HG02840 (cell line): ENCODE measurements at regions not wholly inside any gene's neighbourhood (a gene's known extent, or its start where the extent isn't known, plus 50 kb on each side); places are given as distances from the start of the nearest gene placed in this dataset.
A peak's percentile ranks its signal among the peaks of the same experiment; 100 is the strongest.
"Not testable (repeated sequence)": the region's sequence is repeated elsewhere in the genome, so short reads cannot be mapped to it uniquely, and the experiment has no call there.

ENCODE experiments used
- ATAC-seq: cut with Tn5 transposase; IDR thresholded peaks from one replicate; pipeline ENCODE4 v1.9.1; 2021; ENCODE audit warnings: mild to moderate bottlenecking, moderate library complexity, moderate number of reproducible peaks; ENCODE audit not compliant: unreplicated experiment, low FRiP score

GRCh38 chr9:97772145-97772544 lies 75.0 kb upstream of the XPA start:
- no peak for ATAC-seq

GRCh38 chr9:97773091-97773490 lies 76.0 kb upstream of the XPA start:
- no peak for ATAC-seq

GRCh38 chr9:97773723-97774122 lies 76.6 kb upstream of the XPA start:
- no peak for ATAC-seq

- no peak for ATAC-seq
Measured at GRCh38 chr9:97774673-97775072, 77.5 kb upstream of the XPA start.

GRCh38 chr9:97778740-97779139 lies 74.3 kb upstream of the FOXE1 start:
- not testable (repeated sequence) for ATAC-seq

- ATAC-seq = no peak
Measured at GRCh38 chr9:97779608-97780007, 73.4 kb upstream of the FOXE1 start.

GRCh38 chr9:97781902-97782301 lies 71.1 kb upstream of the FOXE1 start:
- ATAC-seq = no peak

- no peak for ATAC-seq
Measured at GRCh38 chr9:97786341-97786740, 66.7 kb upstream of the FOXE1 start.

GRCh38 chr9:97787551-97787950 lies 65.5 kb upstream of the FOXE1 start:
- no peak for ATAC-seq

- ATAC-seq = no peak
Measured at GRCh38 chr9:97788763-97789663, 64.0 kb upstream of the FOXE1 start.

- ATAC-seq = no peak
Measured at GRCh38 chr9:97790542-97790941, 62.5 kb upstream of the FOXE1 start.

GRCh38 chr9:97791542-97791941 lies 61.5 kb upstream of the FOXE1 start:
- ATAC-seq = no peak

- no peak for ATAC-seq
Measured at GRCh38 chr9:97793067-97793466, 60.0 kb upstream of the FOXE1 start.

- ATAC-seq = no peak
Measured at GRCh38 chr9:97794666-97795065, 58.4 kb upstream of the FOXE1 start.

- ATAC-seq = not testable (repeated sequence)
Measured at GRCh38 chr9:97796176-97796575, 56.9 kb upstream of the FOXE1 start.

GRCh38 chr9:97801180-97801579 lies 51.8 kb upstream of the FOXE1 start:
- ATAC-seq = no peak

GRCh38 chr9:97802276-97802675 lies 50.8 kb upstream of the FOXE1 start:
- no peak for ATAC-seq

GRCh38 chr9:97803167-97804058 lies 49.6 kb upstream of the FOXE1 start:
- ATAC-seq = peak; percentile 79
